Right renal cortex interstitium (tissue), 3 donors: ENCODE measurements at regions not wholly inside any gene's neighbourhood (a gene's known extent, or its start where the extent isn't known, plus 50 kb on each side); places are given as distances from the start of the nearest gene placed in this dataset.
A peak's percentile ranks its signal among the peaks of the same experiment; 100 is the strongest.

ENCODE experiments used
- DNase-seq, 3 donors: peaks; one replicate each; pipeline ENCODE4 v3.0.0-alpha.2; 2013; ENCODE audit warnings: low read depth in 3 of 3, low spot score in 2 of 3

- DNase-seq = no peak
Measured at GRCh38 chr3:182605882-182606611, 187.3 kb upstream of the ATP11B start.

- DNase-seq = no peak
Measured at GRCh38 chr3:182606905-182607504, 186.3 kb upstream of the ATP11B start.

- DNase-seq = no peak
Measured at GRCh38 chr3:182608832-182609231, 184.5 kb upstream of the ATP11B start.

GRCh38 chr3:182609575-182610156, 183.6 kb upstream of the ATP11B start:
- no peak for DNase-seq

GRCh38 chr3:182612332-182612731, 181.0 kb upstream of the ATP11B start:
- DNase-seq = no peak

GRCh38 chr3:182617500-182617899, 175.8 kb upstream of the ATP11B start:
- no peak for DNase-seq

GRCh38 chr3:182618085-182618732, 175.1 kb upstream of the ATP11B start:
- peak in 1 of 3 donors; percentile 33 for DNase-seq

- no peak for DNase-seq
Measured at GRCh38 chr3:182618981-182619591, 174.2 kb upstream of the ATP11B start.

GRCh38 chr3:182620723-182621434, 172.4 kb upstream of the ATP11B start:
- DNase-seq = no peak

GRCh38 chr3:182621435-182622240, 171.7 kb upstream of the ATP11B start:
- no peak for DNase-seq

GRCh38 chr3:182622241-182622545, 171.1 kb upstream of the ATP11B start:
- DNase-seq = no peak

GRCh38 chr3:182626484-182627467, 166.5 kb upstream of the ATP11B start:
- no peak for DNase-seq

GRCh38 chr3:182628531-182628930, 164.8 kb upstream of the ATP11B start:
- DNase-seq = no peak

- DNase-seq = no peak
Measured at GRCh38 chr3:182629521-182629920, 163.8 kb upstream of the ATP11B start.

GRCh38 chr3:182631183-182632076, 161.9 kb upstream of the ATP11B start:
- DNase-seq = no peak

GRCh38 chr3:182632077-182632393, 161.3 kb upstream of the ATP11B start:
- DNase-seq = no peak

- DNase-seq = no peak
Measured at GRCh38 chr3:182633186-182633585, 160.1 kb upstream of the ATP11B start.

GRCh38 chr3:182636646-182637045, 156.7 kb upstream of the ATP11B start:
- DNase-seq = no peak
